ACC112 (cell line): ENCODE measurements at regions not wholly inside any gene's neighbourhood (a gene's known extent, or its start where the extent isn't known, plus 50 kb on each side); places are given as distances from the start of the nearest gene placed in this dataset.
"Not testable (repeated sequence)": the region's sequence is repeated elsewhere in the genome, so short reads cannot be mapped to it uniquely, and the experiment has no call there.

Experiments
- H2AFZ ChIP-seq: fragments of 200-600 bp; sonication (generic); one replicate; pipeline ENCODE4 v1.6.0; 2017; ENCODE audit warnings: antibody characterized with exemption, low read length; ENCODE audit not compliant: unreplicated experiment
- H3K27ac ChIP-seq: fragments of 200-600 bp; sonication (generic); 2 replicates; pipeline ENCODE4 v1.5.1; 2014; ENCODE audit warnings: low read depth, mild to moderate bottlenecking, antibody characterized with exemption, low read length, moderate library complexity
- H3K27me3 ChIP-seq: fragments of 200-600 bp; sonication (generic); 2 replicates; pipeline ENCODE4 v1.6.1; 2014; ENCODE audit warnings: mild to moderate bottlenecking, antibody characterized with exemption, low read length, moderate library complexity, mixed read lengths; ENCODE audit not compliant: insufficient read depth
- H3K36me3 ChIP-seq: fragments of 200-600 bp; sonication (generic); 2 replicates; pipeline ENCODE4 v1.6.1; 2016; ENCODE audit warnings: mild to moderate bottlenecking, antibody characterized with exemption, low read length, moderate library complexity, mixed read lengths; ENCODE audit not compliant: insufficient read depth
- H3K4me1 ChIP-seq: fragments of 200-600 bp; sonication (generic); one replicate; pipeline ENCODE4 v1.6.1; 2016; ENCODE audit warnings: low read length, mixed read lengths; ENCODE audit not compliant: insufficient read depth, unreplicated experiment, control insufficient read depth
- H3K4me3 ChIP-seq: fragments of 200-600 bp; sonication (generic); 2 replicates; pipeline ENCODE4 v1.5.1; 2014; ENCODE audit warnings: mild to moderate bottlenecking, low read depth, low read length
- H3K79me2 ChIP-seq: fragments of 200-600 bp; sonication (generic); one replicate; pipeline ENCODE4 v1.6.0; 2016; ENCODE audit warnings: low read length; ENCODE audit not compliant: control insufficient read depth, unreplicated experiment, insufficient read depth

DNA sequence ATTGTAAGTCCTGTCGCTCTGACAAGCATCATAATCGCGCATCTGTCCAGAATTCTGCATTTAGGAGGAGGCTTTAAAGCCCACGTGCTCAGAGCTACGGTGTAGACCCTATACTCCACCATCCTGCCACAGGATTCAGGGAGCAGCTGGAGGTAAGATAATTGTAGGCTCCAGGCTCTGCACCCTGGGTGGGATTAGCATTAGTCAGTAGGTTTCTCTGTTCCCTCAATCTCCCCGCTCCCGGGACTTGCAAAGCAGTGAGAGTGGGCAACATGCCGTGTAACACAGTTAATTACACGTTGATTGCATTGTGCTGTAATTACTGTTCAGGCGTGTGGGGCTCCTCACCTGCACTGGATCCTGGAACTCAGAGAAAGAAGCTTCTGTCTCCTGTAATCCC is 89.3 kb upstream of the CUX1 start:
- peaks cover 9% of the 10 kb centered on the region for H3K4me1 ChIP-seq
- no peaks in the 10 kb centered on the region for H3K79me2 ChIP-seq
- H3K4me3 ChIP-seq, result no peak overlapping the region
- no peak overlapping the region for H3K27ac ChIP-seq
- no peaks in the 10 kb centered on the region for H3K36me3 ChIP-seq
- H3K27me3 ChIP-seq, result no peaks in the 10 kb centered on the region
- H2AFZ ChIP-seq, result no peak overlapping the region

DNA sequence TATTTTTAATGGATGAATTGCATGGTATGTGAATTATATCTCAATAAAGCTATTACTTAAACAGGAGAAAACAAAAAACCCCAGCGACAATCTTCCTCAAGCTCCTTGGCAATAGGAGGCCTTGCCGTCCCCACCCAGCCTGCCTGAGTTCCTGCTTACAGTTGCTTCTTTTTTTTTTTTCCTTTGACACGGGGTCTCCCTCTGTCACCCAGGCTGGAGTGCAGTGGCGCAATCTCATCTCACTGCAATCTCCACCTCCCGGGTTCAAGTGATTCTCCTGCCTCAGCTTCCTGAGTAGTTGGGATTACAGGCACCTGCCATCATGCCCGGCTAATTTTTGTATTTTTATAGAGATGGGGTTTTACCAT is 88.6 kb upstream of the CUX1 start:
- H2AFZ ChIP-seq, H3K36me3 ChIP-seq: not testable (repeated sequence)
- peak overlapping the region; percentile 83 for H3K27ac ChIP-seq

DNA sequence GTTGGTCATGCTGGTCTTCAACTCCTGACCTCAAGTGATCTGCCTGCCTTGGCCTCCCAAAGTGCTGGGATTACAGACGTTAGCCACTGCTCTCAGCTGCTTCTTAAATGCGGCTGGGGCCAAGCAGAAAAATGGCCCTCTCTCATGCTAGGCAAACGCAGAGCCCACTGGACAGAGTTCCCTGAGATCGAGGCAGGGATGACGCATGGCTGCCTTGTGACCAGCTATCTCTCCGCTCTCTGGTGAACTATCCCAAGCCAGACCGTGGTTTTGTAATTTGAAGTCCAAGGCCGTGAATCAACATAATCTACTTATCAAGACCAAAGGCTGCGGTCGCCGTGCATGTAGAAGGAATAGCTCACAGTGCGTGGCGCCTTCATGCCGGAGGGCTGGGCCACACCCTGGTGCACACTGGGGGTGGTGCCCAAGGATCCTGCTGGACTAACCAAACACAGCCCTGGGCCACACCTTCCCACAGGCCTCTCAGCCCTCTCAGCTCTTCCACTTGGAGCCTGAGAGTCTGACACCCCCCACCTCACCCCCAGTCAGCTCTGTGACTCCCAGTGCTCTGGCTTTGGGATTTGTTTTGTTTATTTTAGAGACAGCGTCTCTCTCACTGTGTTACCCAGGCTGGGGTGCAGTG is 88.1 kb upstream of the CUX1 start:
- Histone ChIP-seq H3K79me2 (no peaks in the 10 kb centered on the region), H3K27me3 (no peaks in the 10 kb centered on the region), H2AFZ (no peak overlapping the region), H3K36me3 (no peaks in the 10 kb centered on the region), H3K27ac (peak overlapping the region; percentile 87), H3K4me3 (no peak overlapping the region), H3K4me1 (peaks cover 9% of the 10 kb centered on the region)

More for the DNA sequence above, 88.6 kb upstream of the CUX1 start:
- not testable (repeated sequence) for H3K4me1 ChIP-seq, H3K79me2 ChIP-seq, H3K4me3 ChIP-seq, H3K27me3 ChIP-seq

DNA sequence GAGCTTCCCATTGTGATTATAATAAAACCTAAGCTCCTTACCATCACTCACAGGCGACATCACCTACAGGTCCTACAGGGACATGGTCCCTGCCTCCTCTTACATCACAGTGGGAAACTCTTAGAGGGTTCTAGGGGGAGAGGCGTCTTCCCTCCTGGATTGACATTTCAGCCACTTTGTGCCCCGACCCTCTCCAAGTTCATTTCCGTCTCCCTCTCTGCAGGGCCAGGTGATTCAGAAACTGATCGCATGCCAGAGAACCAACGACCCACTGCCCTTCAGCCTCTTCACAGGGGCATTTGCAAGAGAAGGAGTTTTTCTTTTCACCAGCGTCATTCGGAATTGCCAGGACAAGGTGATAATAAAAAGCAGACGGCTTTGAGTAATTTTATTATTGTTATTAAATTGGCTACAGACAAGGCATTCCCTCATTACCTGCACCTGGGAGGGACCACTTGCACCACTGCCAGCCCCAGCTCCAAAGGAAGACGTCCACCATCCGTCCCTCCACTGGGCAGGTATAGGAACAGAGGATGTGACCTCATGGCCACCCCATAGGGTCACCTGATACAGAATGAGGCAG is 85.8 kb upstream of the CUX1 start:
- Histone ChIP-seq H3K27ac (no peak overlapping the region), H3K4me1 (peaks cover 9% of the 10 kb centered on the region), H3K4me3 (no peak overlapping the region), H3K36me3 (no peaks in the 10 kb centered on the region), H3K79me2 (no peaks in the 10 kb centered on the region), H2AFZ (no peak overlapping the region), H3K27me3 (no peaks in the 10 kb centered on the region)

DNA sequence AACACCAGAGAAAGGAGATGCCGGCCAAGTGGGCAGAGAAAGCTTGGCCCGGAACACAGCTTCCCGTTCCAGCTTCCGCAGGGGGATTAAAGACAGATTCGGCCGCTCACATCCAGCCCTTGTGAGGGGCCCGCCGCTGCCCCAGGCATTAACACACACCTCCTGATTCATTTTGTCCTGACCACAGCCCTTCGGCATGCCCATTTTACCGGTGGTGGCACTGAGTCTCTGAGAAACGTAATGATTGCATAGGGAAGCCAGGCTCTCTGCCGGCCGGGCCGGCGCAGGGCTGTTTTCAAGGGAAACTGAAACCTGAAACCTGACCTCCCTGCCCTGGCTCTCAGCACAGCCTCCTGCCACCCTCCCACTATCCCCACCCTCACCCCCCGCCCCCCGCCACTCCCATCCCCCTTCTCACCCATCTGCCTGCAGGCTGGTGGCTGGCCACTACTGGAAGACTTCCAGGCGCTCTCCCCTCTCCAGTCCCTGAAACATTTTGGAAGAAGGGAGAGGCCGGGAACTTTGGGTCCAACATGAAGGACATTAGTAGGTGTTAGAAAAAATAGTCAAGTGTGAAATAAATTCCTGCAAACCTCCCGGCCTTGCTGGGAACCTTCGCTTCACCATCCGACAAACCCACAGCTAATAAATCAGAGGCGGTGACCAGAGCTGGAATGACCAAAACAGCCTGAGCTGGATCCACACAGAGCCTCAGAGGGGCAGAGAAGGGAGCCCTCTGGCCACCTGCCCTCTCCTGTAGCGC is 83.5 kb upstream of the CUX1 start:
- H3K27ac ChIP-seq, result no peak overlapping the region
- peak overlapping the region; percentile 65 for H3K4me3 ChIP-seq
- H3K27me3 ChIP-seq, result no peaks in the 10 kb centered on the region
- no peak overlapping the region for H2AFZ ChIP-seq
- no peaks in the 10 kb centered on the region for H3K79me2 ChIP-seq
- H3K4me1 ChIP-seq, result peaks cover 9% of the 10 kb centered on the region
- no peaks in the 10 kb centered on the region for H3K36me3 ChIP-seq

DNA sequence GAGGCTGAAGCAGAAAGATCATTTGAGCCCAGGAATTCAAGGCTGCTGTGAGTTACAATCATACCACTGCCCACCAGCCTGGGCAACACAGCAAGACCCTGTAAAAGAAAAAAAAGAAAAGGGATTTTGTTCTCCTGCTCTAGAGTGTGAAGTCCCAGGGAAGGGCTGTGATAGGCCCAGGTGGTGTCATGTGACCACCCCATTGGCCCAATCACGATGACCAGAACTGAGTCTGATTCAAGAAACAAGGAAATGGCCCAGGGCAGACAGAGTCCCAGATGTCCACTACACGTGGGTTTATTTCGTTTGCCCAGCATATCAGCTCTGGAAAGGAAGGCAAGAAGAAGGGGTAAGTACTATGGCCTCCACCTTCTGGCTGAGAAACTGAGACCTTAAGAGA is 81.3 kb upstream of the CUX1 start:
- no peak overlapping the region for H2AFZ ChIP-seq
- H3K4me1 ChIP-seq, result no peaks in the 10 kb centered on the region
- H3K27ac ChIP-seq, result no peak overlapping the region
- H3K36me3 ChIP-seq, result no peaks in the 10 kb centered on the region
- no peak overlapping the region for H3K4me3 ChIP-seq
- H3K27me3 ChIP-seq, result no peaks in the 10 kb centered on the region
- H3K79me2 ChIP-seq, result no peaks in the 10 kb centered on the region

DNA sequence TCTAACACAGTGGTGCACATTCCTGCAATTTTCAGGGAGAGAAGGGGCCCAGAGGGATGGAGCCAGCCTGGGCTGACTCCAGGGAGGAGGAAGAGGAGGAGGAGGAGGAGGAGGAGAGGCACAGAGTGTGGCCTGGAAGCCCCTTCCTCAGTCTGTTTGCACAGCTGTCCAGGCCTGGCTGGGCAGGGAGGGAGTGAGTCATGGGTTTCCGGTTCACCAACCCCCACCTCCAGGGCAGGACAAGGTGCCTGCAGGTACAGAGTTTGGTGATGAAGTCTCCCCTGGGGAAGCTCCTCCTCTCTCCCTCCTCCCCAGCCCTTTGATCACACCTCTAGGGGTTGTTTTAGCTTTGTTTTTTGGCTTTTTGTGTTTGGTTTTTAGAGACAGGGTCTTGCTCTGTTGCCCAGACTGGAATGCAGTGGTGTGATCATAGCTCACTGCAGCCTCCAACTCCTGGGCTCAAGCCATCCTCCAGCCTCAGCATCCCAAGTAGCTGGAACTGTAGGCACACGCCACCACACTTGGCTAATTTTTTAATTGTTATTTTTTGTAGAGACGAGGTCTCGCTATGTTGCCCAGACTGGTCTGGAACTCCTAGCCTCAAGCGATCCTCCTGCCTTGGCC is 77.5 kb upstream of the CUX1 start:
- Histone ChIP-seq H3K36me3 (no peaks in the 10 kb centered on the region), H3K79me2 (no peaks in the 10 kb centered on the region), H3K4me3 (no peak overlapping the region), H3K27ac (no peak overlapping the region), H2AFZ (no peak overlapping the region), H3K4me1 (no peaks in the 10 kb centered on the region), H3K27me3 (peaks cover 3% of the 10 kb centered on the region; the same call in 1 of the 2 replicates)

DNA sequence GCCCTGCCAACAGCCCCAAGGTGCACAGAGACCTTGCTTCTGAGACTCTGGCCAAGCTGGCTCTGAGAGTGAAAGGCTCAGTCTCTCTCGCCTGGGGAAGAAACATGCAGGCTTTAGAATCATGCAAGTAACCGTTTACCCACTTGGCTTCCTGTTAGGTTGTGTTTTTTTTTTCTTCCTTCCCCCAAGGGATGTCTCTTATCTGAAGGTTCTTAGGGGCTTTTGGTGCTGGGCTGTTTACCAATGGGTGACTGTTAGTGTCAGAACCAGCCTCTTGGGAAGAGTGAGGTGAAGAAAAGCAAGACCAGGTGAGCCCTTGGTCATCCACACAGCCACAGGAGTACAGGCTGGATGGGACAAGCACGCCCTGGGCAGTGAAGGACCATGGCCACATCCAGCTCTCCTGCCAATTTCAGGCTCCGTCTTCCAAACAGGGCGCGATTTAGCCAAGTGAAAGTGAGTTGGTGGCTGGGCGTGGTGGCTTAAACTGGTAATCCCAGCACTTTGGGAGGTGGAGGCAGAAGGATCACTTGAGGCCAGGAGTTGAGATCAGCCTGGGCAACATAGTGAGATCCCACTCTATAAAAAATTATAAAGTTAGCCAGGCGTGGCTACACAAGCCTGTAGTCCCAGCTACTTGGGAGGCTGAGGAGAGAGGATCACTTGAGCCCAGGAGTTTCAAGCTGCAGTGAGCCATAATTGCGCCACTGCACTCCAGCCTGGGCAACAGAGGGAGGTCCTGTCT is 76.3 kb upstream of the CUX1 start:
- Histone ChIP-seq H3K27ac (no peak overlapping the region), H3K4me1 (no peaks in the 10 kb centered on the region), H2AFZ (no peak overlapping the region), H3K36me3 (no peaks in the 10 kb centered on the region), H3K27me3 (peaks cover 3% of the 10 kb centered on the region; the same call in 1 of the 2 replicates), H3K4me3 (no peak overlapping the region), H3K79me2 (no peaks in the 10 kb centered on the region)

DNA sequence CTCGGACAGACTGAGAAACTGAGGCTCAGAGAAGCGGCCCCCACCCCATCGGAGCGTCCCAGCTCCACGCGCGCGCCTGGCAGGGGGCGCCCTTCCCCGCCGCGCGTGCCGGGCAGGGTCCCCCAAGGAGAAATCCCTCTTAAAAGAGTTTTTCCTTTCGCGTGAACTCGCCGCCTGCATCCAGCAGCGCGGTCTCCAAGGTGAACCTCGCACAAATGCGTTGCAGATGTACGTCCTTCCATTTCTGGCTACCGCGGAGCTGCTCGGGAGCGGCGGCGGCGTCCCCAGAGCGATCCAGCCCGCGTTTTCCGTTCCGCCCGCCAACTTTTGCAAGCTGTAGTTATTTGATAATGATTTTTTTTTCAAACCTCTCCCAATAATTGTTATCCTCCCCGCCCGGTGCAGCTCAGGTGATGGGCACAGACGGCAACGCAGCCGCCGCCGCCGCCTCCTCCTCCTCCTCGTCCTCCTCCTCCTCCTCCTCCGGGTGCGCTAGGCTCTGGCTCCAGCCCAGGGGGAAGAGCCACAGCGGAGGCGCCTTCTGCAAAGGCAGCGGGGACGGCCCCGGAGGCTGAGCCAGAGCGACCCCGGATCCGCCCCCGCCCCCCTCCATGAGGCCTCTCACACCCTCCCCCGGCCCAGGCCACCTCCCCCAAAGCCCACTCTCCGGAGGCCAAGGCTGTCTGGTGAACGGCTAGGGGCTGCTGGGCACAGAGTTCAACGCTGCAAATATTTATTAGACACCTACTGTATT is 74.0 kb upstream of the CUX1 start:
- peaks cover 5% of the 10 kb centered on the region for H3K4me1 ChIP-seq
- H3K27ac ChIP-seq, result no peak overlapping the region
- H2AFZ ChIP-seq, result peak overlapping the region; percentile 91
- peak overlapping the region; percentile 80 for H3K4me3 ChIP-seq
- H3K36me3 ChIP-seq, result no peaks in the 10 kb centered on the region
- H3K79me2 ChIP-seq, result no peaks in the 10 kb centered on the region
- peaks cover 18% of the 10 kb centered on the region for H3K27me3 ChIP-seq

DNA sequence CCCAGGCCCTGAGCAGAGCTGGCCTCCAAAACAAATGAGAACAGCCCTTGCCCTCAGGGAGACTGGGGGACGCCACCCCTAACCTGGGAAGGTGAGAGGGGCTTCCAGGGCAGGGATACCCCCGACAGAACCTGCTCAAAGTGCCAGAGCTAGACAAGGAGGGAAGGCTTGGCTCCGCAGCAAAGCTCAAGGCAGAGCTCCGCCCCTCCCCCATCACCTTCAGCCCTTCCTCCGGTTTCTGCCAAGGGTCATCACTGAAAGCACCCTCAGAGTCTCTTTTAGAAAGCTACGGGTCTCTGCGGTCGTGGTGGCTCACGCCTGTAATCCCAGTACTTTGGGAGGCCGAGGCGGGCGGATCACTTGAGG is 73.4 kb upstream of the CUX1 start:
- H3K79me2 ChIP-seq, result no peaks in the 10 kb centered on the region
- H2AFZ ChIP-seq, result no peak overlapping the region
- no peak overlapping the region for H3K27ac ChIP-seq
- peak overlapping the region; percentile 80; the same call in 1 of the 2 replicates for H3K4me3 ChIP-seq
- H3K4me1 ChIP-seq, result peaks cover 5% of the 10 kb centered on the region
- H3K27me3 ChIP-seq, result peaks cover 18% of the 10 kb centered on the region
- no peaks in the 10 kb centered on the region for H3K36me3 ChIP-seq
